T-helper 2 cell (primary cell): ENCODE measurements at regions not wholly inside any gene's neighbourhood (a gene's known extent, or its start where the extent isn't known, plus 50 kb on each side); places are given as distances from the start of the nearest gene placed in this dataset.

Experiments
- DNase-seq, 5 experiments: peaks; one replicate each; pipeline versions ENCODE4 v3.0.0 to v3.0.0-alpha.2; 2012 to 2022

- DNase-seq: no peak
Measured at GRCh38 chr11:122344215-122344614, 228.2 kb upstream of the BLID start.

GRCh38 chr11:122343210-122343609 is 227.2 kb upstream of the BLID start:
- no peak for DNase-seq

GRCh38 chr11:122342089-122342744 is 226.2 kb upstream of the BLID start:
- no peak for DNase-seq

GRCh38 chr11:122341477-122341876 is 225.5 kb upstream of the BLID start:
- DNase-seq: no peak

GRCh38 chr11:122340607-122341290 is 224.7 kb upstream of the BLID start:
- DNase-seq: no peak

- no peak for DNase-seq
Measured at GRCh38 chr11:122339436-122340060, 223.5 kb upstream of the BLID start.

GRCh38 chr11:122337704-122338103 is 221.7 kb upstream of the BLID start:
- no peak for DNase-seq

- no peak for DNase-seq
Measured at GRCh38 chr11:122337241-122337640, 221.2 kb upstream of the BLID start.

GRCh38 chr11:122336706-122337105 is 220.7 kb upstream of the BLID start:
- no peak for DNase-seq

GRCh38 chr11:122334546-122335339 is 218.7 kb upstream of the BLID start:
- DNase-seq: no peak

- DNase-seq: no peak
Measured at GRCh38 chr11:122333467-122333866, 217.5 kb upstream of the BLID start.

- no peak for DNase-seq
Measured at GRCh38 chr11:122331079-122331478, 215.1 kb upstream of the BLID start.

- no peak for DNase-seq
Measured at GRCh38 chr11:122330279-122330965, 214.4 kb upstream of the BLID start.

- DNase-seq: no peak
Measured at GRCh38 chr11:122327528-122327927, 211.5 kb upstream of the BLID start.

- DNase-seq: no peak
Measured at GRCh38 chr11:122323754-122324421, 207.9 kb upstream of the BLID start.

GRCh38 chr11:122322329-122322728 is 206.3 kb upstream of the BLID start:
- no peak for DNase-seq

GRCh38 chr11:122320671-122321070 is 204.7 kb upstream of the BLID start:
- DNase-seq: no peak

GRCh38 chr11:122319691-122320620 is 203.9 kb upstream of the BLID start:
- no peak for DNase-seq

- no peak for DNase-seq
Measured at GRCh38 chr11:122319085-122319484, 203.1 kb upstream of the BLID start.

GRCh38 chr11:122317305-122317704 is 201.3 kb upstream of the BLID start:
- no peak for DNase-seq

GRCh38 chr11:122313581-122313980 is 197.6 kb upstream of the BLID start:
- no peak for DNase-seq
